SK-N-SH (cell line): ENCODE measurements at regions not wholly inside any gene's neighbourhood (a gene's known extent, or its start where the extent isn't known, plus 50 kb on each side); places are given as distances from the start of the nearest gene placed in this dataset.

Source experiments
- CTCF ChIA-PET: fragments of 300-600, 350-600 bp; formaldehyde crosslinking; extraction: SDS; loops from one replicate; lab custom pipeline; 2021; lab: Yijun Ruan, JAX
- POLR2A ChIA-PET: fragments of 350-600 bp; sonication (Branson Sonifier 250); formaldehyde crosslinking; extraction: SDS; loops from one replicate; lab custom pipeline; 2020; ENCODE audit warnings: antibody characterized with exemption, inconsistent platforms; lab: Yijun Ruan, JAX
- DNase-seq: peaks from one replicate; pipeline ENCODE4 v3.0.0; 2012
- H2AFZ ChIP-seq: fragments of 200-600 bp; sonication (generic); 2 replicates; pipeline ENCODE4 v1.8.1; 2016; ENCODE audit warnings: antibody characterized with exemption, mild to moderate bottlenecking, low read depth
- H3F3A ChIP-seq: fragments of 200-600 bp; sonication (generic); replicated peaks from 2 replicates; pipeline ENCODE3; 2016; ENCODE audit warnings: antibody characterized with exemption, mild to moderate bottlenecking; ENCODE audit not compliant: insufficient read depth
- H3K27ac ChIP-seq, 2 experiments: fragments of 200-500 bp in 1 of 2; fragments of 200-600 bp in 1 of 2; sonication (Bioruptor generic) in 1 of 2; sonication (generic), shearing (Covaris generic) in 1 of 2; 2 replicates each; pipeline versions ENCODE4 v1.5.1 to v1.6.1; 2014 to 2016; ENCODE audit warnings: low read depth in 2 of 2, inconsistent platforms in 1 of 2, low read length in 1 of 2, mild to moderate bottlenecking in 1 of 2, mixed read lengths in 1 of 2
- H3K27me3 ChIP-seq: fragments of 200-600 bp; sonication (generic), shearing (Covaris generic); 2 replicates; pipeline ENCODE4 v1.6.1; 2016; ENCODE audit warnings: mixed run types; ENCODE audit not compliant: insufficient read depth
- H3K36me3 ChIP-seq, 2 experiments: fragments of 200-500 bp in 1 of 2; fragments of 200-600 bp in 1 of 2; sonication (Bioruptor generic) in 1 of 2; sonication (generic) in 1 of 2; replicated peaks in 1 of 2; 2 replicates each; pipeline versions ENCODE3 to v1.5.1; 2014 to 2016; ENCODE audit warnings: low read length in 1 of 2, mild to moderate bottlenecking in 1 of 2; ENCODE audit not compliant: insufficient read depth in 2 of 2, control insufficient read depth in 1 of 2
- H3K4me1 ChIP-seq, 2 experiments: fragments of 200-500 bp in 1 of 2; fragments of 200-600 bp in 1 of 2; sonication (Bioruptor generic) in 1 of 2; sonication (generic), shearing (Covaris generic) in 1 of 2; 2 replicates each; pipeline versions ENCODE4 v1.5.1 to v1.6.1; 2014 to 2016; ENCODE audit warnings: low read depth in 1 of 2, low read length in 1 of 2, mixed run types in 1 of 2; ENCODE audit not compliant: insufficient read depth in 2 of 2, control insufficient read depth in 1 of 2
- H3K4me2 ChIP-seq: fragments of 200-600 bp; sonication (generic), shearing (Covaris generic); 2 replicates; pipeline ENCODE4 v1.6.1; 2017; ENCODE audit warnings: mixed run types
- H3K4me3 ChIP-seq, 2 experiments: fragments of 200-500 bp in 1 of 2; fragments of 200-600 bp in 1 of 2; sonication (Bioruptor generic) in 1 of 2; sonication (generic), shearing (Covaris generic) in 1 of 2; 2 replicates each; pipeline versions ENCODE4 v1.5.1 to v1.8.1; 2014 to 2016; ENCODE audit warnings: low read depth in 2 of 2, inconsistent platforms in 1 of 2, low read length in 1 of 2, mild to moderate bottlenecking in 1 of 2, mixed read lengths in 1 of 2, moderate library complexity in 1 of 2
- H3K79me2 ChIP-seq: fragments of 200-600 bp; sonication (generic); 2 replicates; pipeline ENCODE4 v1.8.1; 2017; ENCODE audit warnings: mild to moderate bottlenecking; ENCODE audit not compliant: insufficient read depth
- H3K9ac ChIP-seq: fragments of 200-600 bp; sonication (generic); 2 replicates; pipeline ENCODE4 v1.6.1; 2017; ENCODE audit warnings: mixed run types
- H3K9me2 ChIP-seq: fragments of 200-600 bp; sonication (generic); 2 replicates; pipeline ENCODE4 v1.6.1; 2017; ENCODE audit warnings: mixed run types
- H3K9me3 ChIP-seq: fragments of 200-600 bp; sonication (generic); 2 replicates; pipeline ENCODE4 v1.6.1; 2017; ENCODE audit warnings: mixed run types, mild to moderate bottlenecking, moderate library complexity
- H4K20me1 ChIP-seq: fragments of 200-600 bp; sonication (generic); 2 replicates; pipeline ENCODE4 v1.6.1; 2017; ENCODE audit warnings: mild to moderate bottlenecking, mixed run types; ENCODE audit not compliant: insufficient read depth
- CHD2 ChIP-seq: fragments of 150-350 bp; IDR thresholded peaks from 2 replicates; pipeline ENCODE4 v1.6.1; 2018; ENCODE audit warnings: low read length; ENCODE audit not compliant: partially characterized antibody
- EP300 ChIP-seq, 2 experiments: IDR thresholded peaks; 2 replicates each; pipeline versions ENCODE4 v1.4.0 to v1.6.1; 2012; ENCODE audit warnings: borderline replicate concordance in 1 of 2, low read depth in 1 of 2, low read length in 1 of 2
- EZH2phosphoT487 ChIP-seq: fragments of 200-600 bp; sonication (generic); IDR thresholded peaks from 2 replicates; pipeline ENCODE4 v1.6.1; 2017; ENCODE audit warnings: low read depth, mixed run types, mild to moderate bottlenecking, antibody characterized with exemption, moderate library complexity, borderline replicate concordance
- FOSL2 ChIP-seq: IDR thresholded peaks from 2 replicates; pipeline ENCODE4 v1.4.0; 2012; ENCODE audit warnings: low read depth, mild to moderate bottlenecking, moderate library complexity, borderline replicate concordance
- FOXJ3 ChIP-seq: sonication (generic); formaldehyde crosslinking; IDR thresholded peaks from 2 replicates; pipeline ENCODE4 v1.5.1; 2020; ENCODE audit warnings: mild to moderate bottlenecking, missing genetic modification reagents
- FOXM1 ChIP-seq: IDR thresholded peaks from 2 replicates; pipeline ENCODE4 v1.4.0; 2012; ENCODE audit warnings: low read depth, mild to moderate bottlenecking
- MXI1 ChIP-seq: IDR thresholded peaks from 2 replicates; pipeline ENCODE4 v1.6.1; 2012; ENCODE audit warnings: mild to moderate bottlenecking, low read depth, low read length, improper control_type of control experiment
- NFIC ChIP-seq: IDR thresholded peaks from 2 replicates; pipeline ENCODE4 v1.4.0; 2012; ENCODE audit warnings: borderline replicate concordance
- NRF1 ChIP-seq: IDR thresholded peaks from 2 replicates; pipeline ENCODE4 v1.6.1; 2012; ENCODE audit warnings: low read depth, mild to moderate bottlenecking, low read length
- POLR2AphosphoS5 ChIP-seq: IDR thresholded peaks from 2 replicates; pipeline ENCODE4 v1.6.1; 2012; ENCODE audit warnings: low read depth, low read length
- RFX5 ChIP-seq: IDR thresholded peaks from 2 replicates; pipeline ENCODE4 v1.6.1; 2012; ENCODE audit warnings: mild to moderate bottlenecking, improper control_type of control experiment, low read length
- SIN3A ChIP-seq: IDR thresholded peaks from 2 replicates; pipeline ENCODE4 v1.6.1; 2012; ENCODE audit warnings: low read depth, mild to moderate bottlenecking, low read length, moderate library complexity, borderline replicate concordance
- TAF1 ChIP-seq: IDR thresholded peaks from 2 replicates; pipeline ENCODE4 v1.6.1; 2012; ENCODE audit warnings: low read depth, mild to moderate bottlenecking, low read length, moderate library complexity, borderline replicate concordance
- YY1 ChIP-seq: IDR thresholded peaks from 2 replicates; pipeline ENCODE4 v1.4.0; 2012; ENCODE audit warnings: low read depth, mild to moderate bottlenecking
- WGBS: methylation state at CpG from one replicate; pipeline ENCODE4 v1.1.6; 2017; ENCODE audit warnings: low lambda C conversion rate; 5-methylcytosine and 5-hydroxymethylcytosine counted together
- TF ChIP-seq, protein P1 (sequence below): IDR thresholded peaks from 2 replicates; pipeline ENCODE4 v1.4.0; 2012; ENCODE audit warnings: low read depth
- TF ChIP-seq, protein P2 (sequence below): fragments of 200-600 bp; sonication (generic); IDR thresholded peaks from 2 replicates; pipeline ENCODE4 v1.6.1; 2017; ENCODE audit warnings: antibody characterized with exemption, mild to moderate bottlenecking, moderate library complexity

DNA sequence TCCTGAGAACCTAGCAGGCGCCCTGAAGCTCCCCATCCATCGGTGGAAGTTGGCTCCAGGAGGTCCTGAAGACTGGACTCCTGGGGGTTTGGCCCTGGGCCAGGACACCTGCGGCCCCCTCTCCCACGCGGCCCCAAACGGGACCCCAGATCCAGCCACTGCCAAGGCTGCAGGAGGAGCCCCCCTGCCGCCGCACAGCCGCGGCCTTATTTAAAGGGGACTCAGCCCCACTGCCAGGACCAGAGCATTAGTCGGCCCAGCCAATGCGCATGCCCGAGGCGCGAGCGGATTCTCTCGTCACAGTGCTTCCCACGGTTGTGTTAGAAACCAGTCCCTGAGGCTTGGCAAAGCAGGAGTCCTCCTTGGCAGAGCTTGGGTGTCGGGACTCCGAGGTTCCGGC lies 775.2 kb upstream of the ALG10B start:
- Histone ChIP-seq H3F3A (no peaks in the 10 kb centered on the region), H3K9me2 (no peaks in the 10 kb centered on the region), H3K4me1 (no peaks in the 10 kb centered on the region), H3K36me3 (no peaks in the 10 kb centered on the region), H3K4me2 (no peak overlapping the region), H3K27ac (no peak overlapping the region), H3K79me2 (no peaks in the 10 kb centered on the region), H3K9me3 (no peaks in the 10 kb centered on the region), H3K27me3 (no peaks in the 10 kb centered on the region), H2AFZ (no peak overlapping the region)
- ChIA-PET POLR2A (no interaction called here), CTCF (no interaction called here)
- no peak for DNase-seq
- 36% methylated on average over 4 of the region's 21 CpGs for WGBS
- TF ChIP-seq FOSL2: no peak
- no peak for TF ChIP-seq RFX5
- TF ChIP-seq, protein P1, sequence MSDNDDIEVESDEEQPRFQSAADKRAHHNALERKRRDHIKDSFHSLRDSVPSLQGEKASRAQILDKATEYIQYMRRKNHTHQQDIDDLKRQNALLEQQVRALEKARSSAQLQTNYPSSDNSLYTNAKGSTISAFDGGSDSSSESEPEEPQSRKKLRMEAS: no peak
- TF ChIP-seq SIN3A: no peak
- TF ChIP-seq, all 33 proteins: peak for 0
- Histone ChIP-seq H3K4me3 (no peak overlapping the region), H4K20me1 (no peaks in the 10 kb centered on the region), H3K9ac (no peak overlapping the region)

DNA sequence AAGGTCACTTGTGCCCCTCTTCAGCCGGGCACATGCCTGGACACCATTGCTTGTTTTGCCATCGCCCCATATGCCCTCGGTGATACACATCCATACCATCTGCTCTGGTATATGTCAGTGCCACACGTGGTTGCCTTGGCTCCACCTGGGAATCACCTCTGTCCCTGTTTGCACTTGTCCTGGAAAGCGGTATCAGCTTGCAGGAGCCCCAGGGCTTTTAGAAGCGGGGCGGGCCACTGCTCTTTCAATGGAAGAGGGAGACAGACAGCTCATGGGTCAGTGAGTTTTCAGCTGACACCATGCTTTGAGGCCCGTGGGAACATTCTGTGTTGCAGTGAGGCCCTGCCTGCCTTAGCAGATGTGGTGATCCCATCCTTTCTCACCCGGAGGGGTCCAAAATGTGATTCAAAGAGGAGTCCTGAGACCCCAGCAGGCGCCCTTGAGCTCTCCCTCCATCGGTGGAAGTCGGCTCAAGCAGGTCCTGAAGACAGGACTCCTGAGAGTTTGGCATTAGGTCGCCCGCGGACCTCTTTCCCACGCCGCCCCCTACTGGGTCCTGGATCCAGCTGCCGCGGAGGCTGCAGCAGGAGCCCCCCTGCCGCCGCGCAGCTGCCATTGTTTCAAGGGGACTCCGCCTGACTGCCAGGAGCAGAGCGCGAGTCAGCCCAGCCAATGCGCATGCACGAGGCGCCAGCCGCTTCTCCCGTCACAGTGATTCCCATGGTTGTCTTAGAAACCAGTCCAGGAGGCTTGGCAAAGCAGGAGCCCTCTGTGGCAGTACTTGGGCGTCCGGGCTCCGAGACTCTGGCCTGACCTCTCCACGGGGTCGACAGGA lies 773.2 kb upstream of the ALG10B start:
- no peak overlapping the region for H3K27ac ChIP-seq
- DNase-seq: peak; percentile 61
- no peak overlapping the region for H3K9ac ChIP-seq
- no peaks in the 10 kb centered on the region for H3F3A ChIP-seq
- H3K4me3 ChIP-seq: no peak overlapping the region
- no peak for TF ChIP-seq RFX5
- TF ChIP-seq NRF1: peak; percentile 34; the same call in 1 of the 2 replicates
- H3K4me1 ChIP-seq: peaks cover 0 to 3% of the 10 kb centered on the region in 2 experiments; a peak in 1 of 4 replicates
- no peaks in the 10 kb centered on the region for H3K36me3 ChIP-seq
- H3K9me3 ChIP-seq: no peaks in the 10 kb centered on the region
- ChIA-PET POLR2A (no interaction called here), CTCF (interaction anchor here (0.9 kb wide), 1 partner anchor 109 kb away, joined by 3 read pairs; no protein-coding TSS in a partner anchor)
- WGBS: 7% methylated on average over 7 of the region's 35 CpGs
- H3K4me2 ChIP-seq: no peak overlapping the region
- H2AFZ ChIP-seq: no peak overlapping the region
- H3K9me2 ChIP-seq: no peaks in the 10 kb centered on the region
- no peaks in the 10 kb centered on the region for H3K79me2 ChIP-seq
- H3K27me3 ChIP-seq: no peaks in the 10 kb centered on the region
- no peaks in the 10 kb centered on the region for H4K20me1 ChIP-seq

DNA sequence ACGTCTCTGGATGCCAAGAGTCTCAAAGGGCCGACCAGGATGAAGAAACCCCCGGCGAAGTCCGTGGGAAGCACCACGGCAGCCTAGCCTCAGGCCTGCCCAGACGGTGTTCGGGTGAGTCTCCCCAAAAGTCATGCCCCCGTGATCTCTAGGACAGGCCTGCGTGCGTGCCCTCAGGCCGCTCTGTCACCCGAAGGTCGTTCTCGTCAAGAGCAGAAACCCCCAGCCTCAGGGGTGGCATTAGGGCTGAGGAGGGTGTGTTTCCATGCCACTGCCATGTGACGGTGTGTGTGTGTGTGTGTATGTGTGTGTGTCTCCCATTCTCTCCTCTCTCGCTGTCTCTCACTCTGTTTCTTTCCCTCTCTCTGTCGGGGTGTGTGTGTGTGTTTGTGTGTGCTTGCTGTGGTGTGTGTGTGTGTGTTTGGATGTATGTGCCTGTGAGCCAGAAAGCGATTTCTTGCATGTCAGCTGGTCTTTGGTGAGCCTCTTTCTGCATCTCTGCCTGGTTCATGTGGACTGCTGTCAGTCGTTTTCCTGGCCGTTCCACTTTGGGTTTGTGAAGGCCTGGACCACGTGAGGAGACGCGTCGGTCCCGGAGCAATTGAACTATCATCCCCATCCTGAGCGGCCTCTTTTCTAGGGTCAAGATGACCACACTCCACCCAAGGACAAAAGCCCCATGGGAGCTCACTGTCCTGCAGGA lies 772.5 kb upstream of the ALG10B start:
- ChIA-PET POLR2A (no interaction called here), CTCF (no interaction called here)
- no peak for DNase-seq
- Histone ChIP-seq H3K9me2 (no peaks in the 10 kb centered on the region), H3K27me3 (no peaks in the 10 kb centered on the region), H3K4me1 (peaks cover 0 to 3% of the 10 kb centered on the region in 2 experiments; a peak in 1 of 4 replicates), H3K4me3 (no peak overlapping the region), H3K9me3 (no peaks in the 10 kb centered on the region), H3K9ac (no peak overlapping the region), H3K27ac (no peak overlapping the region), H3K36me3 (no peaks in the 10 kb centered on the region), H3K79me2 (no peaks in the 10 kb centered on the region), H3K4me2 (no peak overlapping the region), H4K20me1 (no peaks in the 10 kb centered on the region), H3F3A (no peaks in the 10 kb centered on the region), H2AFZ (no peak overlapping the region)
- WGBS: 34% methylated on average over 6 of the region's 27 CpGs
- no peak for TF ChIP-seq SIN3A
- no peak for TF ChIP-seq NRF1
- no peak for TF ChIP-seq YY1
- TF ChIP-seq CHD2: no peak
- no peak for TF ChIP-seq TAF1
- TF ChIP-seq RFX5: no peak
- TF ChIP-seq, protein P2, sequence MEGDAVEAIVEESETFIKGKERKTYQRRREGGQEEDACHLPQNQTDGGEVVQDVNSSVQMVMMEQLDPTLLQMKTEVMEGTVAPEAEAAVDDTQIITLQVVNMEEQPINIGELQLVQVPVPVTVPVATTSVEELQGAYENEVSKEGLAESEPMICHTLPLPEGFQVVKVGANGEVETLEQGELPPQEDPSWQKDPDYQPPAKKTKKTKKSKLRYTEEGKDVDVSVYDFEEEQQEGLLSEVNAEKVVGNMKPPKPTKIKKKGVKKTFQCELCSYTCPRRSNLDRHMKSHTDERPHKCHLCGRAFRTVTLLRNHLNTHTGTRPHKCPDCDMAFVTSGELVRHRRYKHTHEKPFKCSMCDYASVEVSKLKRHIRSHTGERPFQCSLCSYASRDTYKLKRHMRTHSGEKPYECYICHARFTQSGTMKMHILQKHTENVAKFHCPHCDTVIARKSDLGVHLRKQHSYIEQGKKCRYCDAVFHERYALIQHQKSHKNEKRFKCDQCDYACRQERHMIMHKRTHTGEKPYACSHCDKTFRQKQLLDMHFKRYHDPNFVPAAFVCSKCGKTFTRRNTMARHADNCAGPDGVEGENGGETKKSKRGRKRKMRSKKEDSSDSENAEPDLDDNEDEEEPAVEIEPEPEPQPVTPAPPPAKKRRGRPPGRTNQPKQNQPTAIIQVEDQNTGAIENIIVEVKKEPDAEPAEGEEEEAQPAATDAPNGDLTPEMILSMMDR: no peak
- no peak for TF ChIP-seq FOXJ3 (CRISPR knock-in tag)
- no peak for TF ChIP-seq EZH2phosphoT487
- TF ChIP-seq, protein P1: no peak
- TF ChIP-seq FOXM1: no peak
- TF ChIP-seq MXI1: no peak
- no peak for TF ChIP-seq NFIC
- TF ChIP-seq EP300 (IDR thresholded peaks at IDR 0.05; ENCODE audit: borderline replicate concordance in 1 of 2, low read depth in 1 of 2, low read length in 1 of 2): no peak
- no peak for TF ChIP-seq POLR2AphosphoS5
